IMR-90 (cell line): ENCODE measurements at regions not wholly inside any gene's neighbourhood (a gene's known extent, or its start where the extent isn't known, plus 50 kb on each side); places are given as distances from the start of the nearest gene placed in this dataset.

Experiments used
- ATAC-seq: fragments of 200-7000 bp; cut with Tn5 transposase; 2 replicates; pipeline ENCODE4 v1.9.1; 2020; ENCODE audit warnings: low read depth, mild to moderate bottlenecking, moderate library complexity
- BruUV-seq: library from RNA; stranded (reverse); fragments of 400-500 nt; replicated peaks from 2 replicates; lab custom pipeline; 2021; lab: Mats Ljungman, UMichigan
- CTCF ChIA-PET: fragments of 300-600 bp; formaldehyde crosslinking; extraction: SDS; loops from one replicate; lab custom pipeline; 2021; ENCODE audit warnings: antibody characterized with exemption; lab: Yijun Ruan, JAX
- POLR2A ChIA-PET: fragments of 300-600 bp; sonication (Branson Sonifier 250); formaldehyde crosslinking; loops from one replicate; lab custom pipeline; 2022; ENCODE audit warnings: antibody characterized with exemption; ENCODE audit not compliant: unreplicated experiment; lab: Charles Lee
- DNase-seq: peaks from one replicate; pipeline ENCODE4 v3.0.0; 2013
- H2AFZ ChIP-seq: replicated peaks from 2 replicates; pipeline ENCODE3; 2013; ENCODE audit warnings: low read length, mild to moderate bottlenecking; ENCODE audit not compliant: poor library complexity
- H2AK5ac ChIP-seq: 2 replicates; pipeline ENCODE4 v1.6.1; 2013; ENCODE audit warnings: low read depth, low read length, inconsistent platforms
- H2AK9ac ChIP-seq: replicated peaks from 2 replicates; pipeline ENCODE3; 2013; ENCODE audit warnings: mild to moderate bottlenecking, low read depth, low read length, moderate library complexity; ENCODE audit not compliant: poor library complexity
- H2BK120ac ChIP-seq: 2 replicates; pipeline ENCODE4 v1.6.1; 2013; ENCODE audit warnings: low read depth, low read length, inconsistent platforms
- H2BK15ac ChIP-seq: 3 replicates; pipeline ENCODE4 v1.6.1; 2013; ENCODE audit warnings: low read depth, low read length, inconsistent platforms
- H2BK20ac ChIP-seq: 2 replicates; pipeline ENCODE4 v1.6.1; 2013; ENCODE audit warnings: low read depth, mild to moderate bottlenecking, inconsistent platforms, low read length, moderate library complexity
- H2BK5ac ChIP-seq: 2 replicates; pipeline ENCODE4 v1.6.1; 2013; ENCODE audit warnings: mild to moderate bottlenecking, low read depth, low read length, inconsistent platforms; ENCODE audit not compliant: poor library complexity, severe bottlenecking
- H3K14ac ChIP-seq: replicated peaks from 2 replicates; pipeline ENCODE4 v1.6.1; 2013; ENCODE audit warnings: low read depth, low read length, inconsistent platforms
- H3K18ac ChIP-seq: 2 replicates; pipeline ENCODE4 v1.6.1; 2013; ENCODE audit warnings: low read depth, low read length, control low read depth
- H3K23ac ChIP-seq: 2 replicates; pipeline ENCODE4 v1.6.1; 2013; ENCODE audit warnings: low read depth, low read length, inconsistent platforms
- H3K27ac ChIP-seq: 2 replicates; pipeline ENCODE4 v1.5.1; 2013; ENCODE audit warnings: mild to moderate bottlenecking, control low read depth, low read length; ENCODE audit not compliant: insufficient read depth
- H3K27me3 ChIP-seq: 2 replicates; pipeline ENCODE4 v1.6.1; 2013; ENCODE audit warnings: low read length; ENCODE audit not compliant: control insufficient read depth, insufficient read depth
- H3K36me3 ChIP-seq: 2 replicates; pipeline ENCODE4 v1.6.1; 2013; ENCODE audit warnings: low read length, mixed read lengths; ENCODE audit not compliant: control insufficient read depth, insufficient read depth
- H3K4ac ChIP-seq: 2 replicates; pipeline ENCODE4 v1.6.1; 2013; ENCODE audit warnings: low read depth, low read length, inconsistent platforms
- H3K4me1 ChIP-seq: 2 replicates; pipeline ENCODE4 v1.6.1; 2013; ENCODE audit warnings: low read length, mixed read lengths; ENCODE audit not compliant: control insufficient read depth, insufficient read depth
- H3K4me2 ChIP-seq: 2 replicates; pipeline ENCODE4 v1.6.1; 2013; ENCODE audit warnings: low read depth, mild to moderate bottlenecking, control low read depth, low read length, moderate library complexity
- H3K4me3 ChIP-seq: 2 replicates; pipeline ENCODE4 v1.5.1; 2013; ENCODE audit warnings: low read depth, mild to moderate bottlenecking, control low read depth, low read length, moderate library complexity; ENCODE audit not compliant: insufficient read depth
- H3K56ac ChIP-seq: 2 replicates; pipeline ENCODE4 v1.6.1; 2013; ENCODE audit warnings: low read length, inconsistent platforms; ENCODE audit not compliant: insufficient read depth; ENCODE audit errors: extremely low read depth
- H3K79me1 ChIP-seq, 2 experiments: 2 replicates each; pipeline ENCODE4 v1.6.1; 2013; ENCODE audit warnings: low read length in 2 of 2, inconsistent platforms in 1 of 2, low read depth in 1 of 2
- H3K9ac ChIP-seq: 2 replicates; pipeline ENCODE4 v1.6.1; 2013; ENCODE audit warnings: low read depth, low read length, control low read depth
- H3K9me1 ChIP-seq: 2 replicates; pipeline ENCODE4 v1.6.1; 2013; ENCODE audit warnings: low read length, inconsistent platforms; ENCODE audit not compliant: insufficient read depth
- H3K9me3 ChIP-seq: 2 replicates; pipeline ENCODE4 v1.6.1; 2013; ENCODE audit warnings: low read length; ENCODE audit not compliant: control insufficient read depth, insufficient read depth
- H4K20me1 ChIP-seq: 2 replicates; pipeline ENCODE4 v1.6.1; 2013; ENCODE audit warnings: low read length, inconsistent platforms; ENCODE audit not compliant: insufficient read depth
- H4K5ac ChIP-seq: 2 replicates; pipeline ENCODE4 v1.6.1; 2013; ENCODE audit warnings: mild to moderate bottlenecking, low read depth, low read length, control low read depth
- H4K8ac ChIP-seq, 2 experiments: 2 replicates each; pipeline ENCODE4 v1.6.1; 2013; ENCODE audit warnings: low read depth in 2 of 2, low read length in 2 of 2, control low read depth in 1 of 2, inconsistent platforms in 1 of 2
- H4K91ac ChIP-seq: 2 replicates; pipeline ENCODE4 v1.6.1; 2013; ENCODE audit warnings: low read depth, low read length, inconsistent platforms; ENCODE audit not compliant: insufficient read depth
- MAFK ChIP-seq: IDR thresholded peaks from 2 replicates; pipeline ENCODE4 v1.6.1; 2012; ENCODE audit warnings: low read depth, low read length, improper control_type of control experiment
- MXI1 ChIP-seq: IDR thresholded peaks from 2 replicates; pipeline ENCODE4 v1.6.1; 2012; ENCODE audit warnings: low read depth, mild to moderate bottlenecking, low read length, moderate library complexity, borderline replicate concordance
- NFE2L2 ChIP-seq: fragments of 150-350 bp; IDR thresholded peaks from 2 replicates; pipeline ENCODE4 v1.6.1; 2016; ENCODE audit warnings: low read depth, mild to moderate bottlenecking, low read length
- SMC3 ChIP-seq: fragments of 150-350 bp; IDR thresholded peaks from 2 replicates; pipeline ENCODE4 v1.6.1; 2016; ENCODE audit warnings: low read depth, mild to moderate bottlenecking, antibody characterized with exemption, low read length, moderate library complexity
- WGBS, 2 experiments: methylation state at CpG; one replicate each; pipeline versions ENCODE4 v1.1.5 to v1.1.7; 2013; ENCODE audit warnings: missing lambda C conversion rate in 2 of 2; ENCODE audit not compliant: insufficient read length in 1 of 2; ENCODE audit errors: extremely low coverage in 2 of 2; 5-methylcytosine and 5-hydroxymethylcytosine counted together
- dilution Hi-C: fragments of 300-500 bp; cut with HindIII; formaldehyde crosslinking; loops from one replicate; pipeline ENCODE4 v1.14.3; 2018; ENCODE audit warnings: low sequenced_read_pairs; ENCODE audit not compliant: unreplicated experiment
- in situ Hi-C: fragments of 300-500 bp; cut with MboI; formaldehyde crosslinking; loops from 3 replicates; pipeline ENCODE4 v1.14.3; 2019; ENCODE audit warnings: low sequenced_read_pairs, inconsistent platforms, mixed read lengths
- intact Hi-C: fragments of 100-400 bp; cut with micrococcal nuclease; formaldehyde crosslinking; loops from 2 replicates; pipeline ENCODE4 v1.10.0; 2022
- TF ChIP-seq, protein P1 (sequence below): fragments of 150-350 bp; IDR thresholded peaks from 2 replicates; pipeline ENCODE4 v1.6.1; 2017; ENCODE audit warnings: mild to moderate bottlenecking, antibody characterized with exemption, low read length, low read depth
- TF ChIP-seq, protein P2 (sequence below): conservative IDR thresholded peaks from 2 replicates; pipeline ENCODE4 v1.5.1; 2012; ENCODE audit warnings: mild to moderate bottlenecking, low read depth, low read length, improper control_type of control experiment

DNA sequence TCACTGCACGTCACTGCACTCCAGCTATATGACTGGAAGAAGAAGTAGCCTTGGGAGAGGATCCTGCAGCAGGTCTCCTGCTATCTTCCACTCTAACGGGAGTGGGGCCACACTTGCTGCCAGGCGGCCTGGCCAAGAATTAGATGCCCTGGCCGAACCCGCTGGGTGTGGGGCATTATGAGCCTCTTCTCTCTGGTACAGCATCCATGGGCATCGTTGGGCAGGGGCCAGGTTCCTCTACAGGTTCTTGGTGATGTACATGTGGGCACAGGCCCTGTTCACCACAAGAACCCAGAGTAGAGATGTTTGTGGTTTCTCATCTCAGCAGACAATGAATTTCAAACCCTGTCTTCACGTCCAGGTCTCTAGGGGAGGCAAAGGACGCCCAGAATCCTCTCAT, 370.5 kb downstream of the NPHP4 start:
- H2BK20ac ChIP-seq = no peak overlapping the region
- H2AK5ac ChIP-seq = no peak overlapping the region
- BruUV-seq = no TSS peak
- H3K79me1 ChIP-seq = no peaks in the 10 kb centered on the region
- H3K4me1 ChIP-seq = no peaks in the 10 kb centered on the region
- no peak overlapping the region for H4K5ac ChIP-seq
- no peak overlapping the region for H3K18ac ChIP-seq
- intact Hi-C loops (no loop called here), dilution Hi-C loops (no loop called here), in situ Hi-C loops (no loop called here)
- H3K14ac ChIP-seq = no peak overlapping the region
- CTCF ChIA-PET = no interaction called here
- H2BK5ac ChIP-seq = no peak overlapping the region
- no peaks in the 10 kb centered on the region for H3K9me1 ChIP-seq
- no peak overlapping the region for H2AFZ ChIP-seq
- H2BK15ac ChIP-seq = no peak overlapping the region
- H3K36me3 ChIP-seq = no peaks in the 10 kb centered on the region
- H3K9me3 ChIP-seq = peaks cover 29% of the 10 kb centered on the region
- no peak overlapping the region for H3K23ac ChIP-seq
- DNase-seq (no peak), ATAC-seq (no peak)
- no peak for TF ChIP-seq MXI1
- TF ChIP-seq SMC3 = no peak
- TF ChIP-seq, protein P1, sequence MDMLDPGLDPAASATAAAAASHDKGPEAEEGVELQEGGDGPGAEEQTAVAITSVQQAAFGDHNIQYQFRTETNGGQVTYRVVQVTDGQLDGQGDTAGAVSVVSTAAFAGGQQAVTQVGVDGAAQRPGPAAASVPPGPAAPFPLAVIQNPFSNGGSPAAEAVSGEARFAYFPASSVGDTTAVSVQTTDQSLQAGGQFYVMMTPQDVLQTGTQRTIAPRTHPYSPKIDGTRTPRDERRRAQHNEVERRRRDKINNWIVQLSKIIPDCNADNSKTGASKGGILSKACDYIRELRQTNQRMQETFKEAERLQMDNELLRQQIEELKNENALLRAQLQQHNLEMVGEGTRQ = no peak
- TF ChIP-seq NFE2L2 = no peak
- TF ChIP-seq MAFK = no peak
- TF ChIP-seq, protein P2, sequence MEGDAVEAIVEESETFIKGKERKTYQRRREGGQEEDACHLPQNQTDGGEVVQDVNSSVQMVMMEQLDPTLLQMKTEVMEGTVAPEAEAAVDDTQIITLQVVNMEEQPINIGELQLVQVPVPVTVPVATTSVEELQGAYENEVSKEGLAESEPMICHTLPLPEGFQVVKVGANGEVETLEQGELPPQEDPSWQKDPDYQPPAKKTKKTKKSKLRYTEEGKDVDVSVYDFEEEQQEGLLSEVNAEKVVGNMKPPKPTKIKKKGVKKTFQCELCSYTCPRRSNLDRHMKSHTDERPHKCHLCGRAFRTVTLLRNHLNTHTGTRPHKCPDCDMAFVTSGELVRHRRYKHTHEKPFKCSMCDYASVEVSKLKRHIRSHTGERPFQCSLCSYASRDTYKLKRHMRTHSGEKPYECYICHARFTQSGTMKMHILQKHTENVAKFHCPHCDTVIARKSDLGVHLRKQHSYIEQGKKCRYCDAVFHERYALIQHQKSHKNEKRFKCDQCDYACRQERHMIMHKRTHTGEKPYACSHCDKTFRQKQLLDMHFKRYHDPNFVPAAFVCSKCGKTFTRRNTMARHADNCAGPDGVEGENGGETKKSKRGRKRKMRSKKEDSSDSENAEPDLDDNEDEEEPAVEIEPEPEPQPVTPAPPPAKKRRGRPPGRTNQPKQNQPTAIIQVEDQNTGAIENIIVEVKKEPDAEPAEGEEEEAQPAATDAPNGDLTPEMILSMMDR = no peak
- no peak overlapping the region for H3K56ac ChIP-seq
- no peak overlapping the region for H3K4me3 ChIP-seq
- WGBS, 2 experiments = no CpG with 5 or more reads among the region's 8 CpGs
- H3K27ac ChIP-seq = no peak overlapping the region
- no peak overlapping the region for H4K91ac ChIP-seq
- H3K4ac ChIP-seq = no peak overlapping the region
- no peaks in the 10 kb centered on the region for H4K20me1 ChIP-seq
- no peak overlapping the region for H3K4me2 ChIP-seq
- POLR2A ChIA-PET = no interaction called here
- no peaks in the 10 kb centered on the region for H3K27me3 ChIP-seq
- H2AK9ac ChIP-seq = no peak overlapping the region
- no peak overlapping the region for H2BK120ac ChIP-seq
- H3K9ac ChIP-seq = no peak overlapping the region
- H4K8ac ChIP-seq = no peak overlapping the region
